SIG-M5 (cell line): ENCODE measurements at regions not wholly inside any gene's neighbourhood (a gene's known extent, or its start where the extent isn't known, plus 50 kb on each side); places are given as distances from the start of the nearest gene placed in this dataset.

Source experiments
- DNase-seq: peaks from one replicate; lab custom pipeline; 2025; lab: John Stamatoyannopoulos, UW

- DNase-seq: no peak
Observed at GRCh38 chr5:173764332-173765028, 123.7 kb upstream of the CPEB4 start.

- DNase-seq: no peak
Observed at GRCh38 chr5:173765029-173765644, 123.0 kb upstream of the CPEB4 start.

- DNase-seq: no peak
Observed at GRCh38 chr5:173765661-173766060, 122.5 kb upstream of the CPEB4 start.

- DNase-seq: no peak
Observed at GRCh38 chr5:173767574-173768266, 120.4 kb upstream of the CPEB4 start.

- no peak for DNase-seq
Observed at GRCh38 chr5:173768267-173768806, 119.8 kb upstream of the CPEB4 start.

- DNase-seq: no peak
Observed at GRCh38 chr5:173768891-173769290, 119.3 kb upstream of the CPEB4 start.

GRCh38 chr5:173770637-173771036 lies 117.5 kb upstream of the CPEB4 start:
- DNase-seq: no peak

GRCh38 chr5:173771121-173771724 lies 116.9 kb upstream of the CPEB4 start:
- no peak for DNase-seq

GRCh38 chr5:173771725-173772383 lies 116.3 kb upstream of the CPEB4 start:
- DNase-seq: no peak

GRCh38 chr5:173772384-173773059 lies 115.6 kb upstream of the CPEB4 start:
- DNase-seq: no peak

- no peak for DNase-seq
Observed at GRCh38 chr5:173774271-173774761, 113.8 kb upstream of the CPEB4 start.

- DNase-seq: no peak
Observed at GRCh38 chr5:173775261-173776197, 112.6 kb upstream of the CPEB4 start.

GRCh38 chr5:173777149-173777548 lies 111.0 kb upstream of the CPEB4 start:
- DNase-seq: no peak

GRCh38 chr5:173777674-173778073 lies 110.5 kb upstream of the CPEB4 start:
- no peak for DNase-seq

GRCh38 chr5:173778152-173778782 lies 109.9 kb upstream of the CPEB4 start:
- no peak for DNase-seq

- no peak for DNase-seq
Observed at GRCh38 chr5:173778784-173779304, 109.3 kb upstream of the CPEB4 start.

GRCh38 chr5:173780235-173781234 lies 107.6 kb upstream of the CPEB4 start:
- no peak for DNase-seq

- DNase-seq: no peak
Observed at GRCh38 chr5:173781432-173781815, 106.7 kb upstream of the CPEB4 start.
